ENCODE measurements at regions not wholly inside any gene's neighbourhood (a gene's known extent, or its start where the extent isn't known, plus 50 kb on each side); places are given as distances from the start of the nearest gene placed in this dataset.

DNA sequence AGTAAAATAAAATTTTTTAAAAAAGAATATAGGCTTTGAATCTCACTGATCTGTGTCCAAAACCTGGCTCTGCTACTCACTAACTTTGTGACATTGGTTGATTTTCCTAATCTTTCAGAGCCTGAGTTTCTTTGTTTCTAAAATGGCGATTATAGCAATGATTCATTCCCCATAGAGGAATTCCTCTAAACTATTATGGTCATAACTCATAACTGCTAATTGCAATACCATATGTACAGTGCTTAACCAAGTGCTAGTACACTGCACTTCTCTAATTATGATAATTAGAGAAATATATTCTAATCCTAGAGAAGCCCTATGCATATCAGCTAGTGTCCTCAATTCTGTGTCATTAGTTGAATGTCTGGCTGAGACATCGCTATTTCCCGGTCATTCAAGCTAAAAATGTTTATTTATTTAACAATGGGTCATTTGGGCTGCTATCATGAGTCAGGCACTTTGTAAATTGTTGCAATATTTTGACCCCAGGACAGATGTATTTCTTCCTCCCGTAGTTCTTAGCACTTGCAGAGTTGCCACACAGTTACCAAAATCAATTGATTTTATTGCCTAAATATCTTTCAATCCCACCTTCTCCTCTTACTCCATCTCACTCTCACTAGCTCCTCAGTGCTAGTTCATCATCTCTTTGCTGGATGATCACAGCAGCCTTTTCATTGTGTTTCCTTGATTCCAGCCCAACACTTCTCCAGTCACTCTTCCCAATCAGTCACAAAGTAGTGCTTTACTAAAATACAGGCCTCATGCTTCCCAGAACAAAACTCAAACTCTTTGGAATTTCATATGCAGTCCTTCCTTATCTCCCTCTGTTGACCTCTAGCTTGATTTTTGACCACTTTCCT lies 200.9 kb upstream of the PAPPA start:
- no peak overlapping the region for H3K23ac ChIP-seq (ENCODE audit: insufficient read length, low read depth, low read length)
- TF ChIP-seq, protein P1, sequence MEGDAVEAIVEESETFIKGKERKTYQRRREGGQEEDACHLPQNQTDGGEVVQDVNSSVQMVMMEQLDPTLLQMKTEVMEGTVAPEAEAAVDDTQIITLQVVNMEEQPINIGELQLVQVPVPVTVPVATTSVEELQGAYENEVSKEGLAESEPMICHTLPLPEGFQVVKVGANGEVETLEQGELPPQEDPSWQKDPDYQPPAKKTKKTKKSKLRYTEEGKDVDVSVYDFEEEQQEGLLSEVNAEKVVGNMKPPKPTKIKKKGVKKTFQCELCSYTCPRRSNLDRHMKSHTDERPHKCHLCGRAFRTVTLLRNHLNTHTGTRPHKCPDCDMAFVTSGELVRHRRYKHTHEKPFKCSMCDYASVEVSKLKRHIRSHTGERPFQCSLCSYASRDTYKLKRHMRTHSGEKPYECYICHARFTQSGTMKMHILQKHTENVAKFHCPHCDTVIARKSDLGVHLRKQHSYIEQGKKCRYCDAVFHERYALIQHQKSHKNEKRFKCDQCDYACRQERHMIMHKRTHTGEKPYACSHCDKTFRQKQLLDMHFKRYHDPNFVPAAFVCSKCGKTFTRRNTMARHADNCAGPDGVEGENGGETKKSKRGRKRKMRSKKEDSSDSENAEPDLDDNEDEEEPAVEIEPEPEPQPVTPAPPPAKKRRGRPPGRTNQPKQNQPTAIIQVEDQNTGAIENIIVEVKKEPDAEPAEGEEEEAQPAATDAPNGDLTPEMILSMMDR (conservative IDR thresholded peaks at IDR 0.05), result no peak
- no peak overlapping the region for H2BK15ac ChIP-seq (ENCODE audit: low read depth, low read length)
- Mint-ChIP-seq H3K4me3 (no peak overlapping the region), H3K9me3 (peaks cover 0 to 2% of the 10 kb centered on the region in 2 experiments; a peak in 2 of 5 replicates), H3K36me3 (ENCODE audit: insufficient read depth in 1 of 3, low read depth in 3 of 3) (no peaks in the 10 kb centered on the region), H3K27ac (no peak overlapping the region), H3K4me1 (peaks cover 0 to 3% of the 10 kb centered on the region in 2 experiments; a peak in 1 of 4 replicates), H3K27me3 (ENCODE audit: low read depth) (no peaks in the 10 kb centered on the region)
- H3K27me3 ChIP-seq (ENCODE audit: insufficient read depth, low read length), result no peaks in the 10 kb centered on the region
- no peak overlapping the region for H3K56ac ChIP-seq (ENCODE audit: insufficient read length, low read depth, low read length)
- H3K9ac ChIP-seq (ENCODE audit: extremely low read depth, insufficient read length, low read length), result no peak overlapping the region
- no peaks in the 10 kb centered on the region for H3K9me3 ChIP-seq (ENCODE audit: control insufficient read depth, low read depth, low read length)
- no peak overlapping the region for H2AK5ac ChIP-seq (ENCODE audit: insufficient read length, low read length)
- no peak overlapping the region for H2BK12ac ChIP-seq (ENCODE audit: insufficient read length, low read depth, low read length)
- no peak overlapping the region for H3K27ac ChIP-seq (ENCODE audit: insufficient read length, low read depth, low read length)
- no peak overlapping the region for H2BK20ac ChIP-seq (ENCODE audit: low read depth, low read length, poor library complexity, severe bottlenecking)
- no peak overlapping the region for H4K91ac ChIP-seq (ENCODE audit: insufficient read length, low read depth, low read length)
- H4K20me1 ChIP-seq (ENCODE audit: control insufficient read depth, insufficient read depth, insufficient read length), result no peaks in the 10 kb centered on the region
- no peak overlapping the region for H2BK5ac ChIP-seq (ENCODE audit: insufficient read length, low read length)
- no peaks in the 10 kb centered on the region for H3K4me1 ChIP-seq (ENCODE audit: insufficient read depth, low read length)
- no peak overlapping the region for H4K8ac ChIP-seq (replicated peaks; ENCODE audit: insufficient read length, low read depth, low read length)
- H3K18ac ChIP-seq (ENCODE audit: insufficient read length, low read depth, low read length), result no peak overlapping the region
- H3K23me2 ChIP-seq (ENCODE audit: insufficient read length, low read depth, low read length, poor library complexity, severe bottlenecking), result no peaks in the 10 kb centered on the region
- H3K79me2 ChIP-seq (ENCODE audit: insufficient read depth, low read length), result no peaks in the 10 kb centered on the region
- no peak overlapping the region for H2BK120ac ChIP-seq (ENCODE audit: low read depth, low read length, poor library complexity, severe bottlenecking)
- H3K4ac ChIP-seq (ENCODE audit: low read depth, low read length), result no peak overlapping the region
- no peak overlapping the region for H3K14ac ChIP-seq (ENCODE audit: insufficient read depth, low read length)
- H3K79me1 ChIP-seq (ENCODE audit: insufficient read depth, low read depth, low read length, poor library complexity, severe bottlenecking), result no peaks in the 10 kb centered on the region
- WGBS (ENCODE audit: extremely low coverage, insufficient read length, low lambda C conversion rate), result no CpG with 5 or more reads among the region's 4 CpGs
- no peak for DNase-seq
- H4K5ac ChIP-seq (ENCODE audit: insufficient read length, low read depth, low read length), result no peak overlapping the region
- no peak overlapping the region for H3K4me2 ChIP-seq (ENCODE audit: insufficient read depth, insufficient read length, low read length)
- no peak overlapping the region for H2AFZ ChIP-seq (ENCODE audit: low read length)
- no peak overlapping the region for H3T11ph ChIP-seq (ENCODE audit: low read length)
